HG02610 (cell line): ENCODE measurements at regions not wholly inside any gene's neighbourhood (a gene's known extent, or its start where the extent isn't known, plus 50 kb on each side); places are given as distances from the start of the nearest gene placed in this dataset.

Experiments
- ATAC-seq: cut with Tn5 transposase; IDR thresholded peaks from one replicate; pipeline ENCODE4 v1.9.1; 2021; ENCODE audit warnings: mild to moderate bottlenecking, moderate library complexity; ENCODE audit not compliant: unreplicated experiment

DNA sequence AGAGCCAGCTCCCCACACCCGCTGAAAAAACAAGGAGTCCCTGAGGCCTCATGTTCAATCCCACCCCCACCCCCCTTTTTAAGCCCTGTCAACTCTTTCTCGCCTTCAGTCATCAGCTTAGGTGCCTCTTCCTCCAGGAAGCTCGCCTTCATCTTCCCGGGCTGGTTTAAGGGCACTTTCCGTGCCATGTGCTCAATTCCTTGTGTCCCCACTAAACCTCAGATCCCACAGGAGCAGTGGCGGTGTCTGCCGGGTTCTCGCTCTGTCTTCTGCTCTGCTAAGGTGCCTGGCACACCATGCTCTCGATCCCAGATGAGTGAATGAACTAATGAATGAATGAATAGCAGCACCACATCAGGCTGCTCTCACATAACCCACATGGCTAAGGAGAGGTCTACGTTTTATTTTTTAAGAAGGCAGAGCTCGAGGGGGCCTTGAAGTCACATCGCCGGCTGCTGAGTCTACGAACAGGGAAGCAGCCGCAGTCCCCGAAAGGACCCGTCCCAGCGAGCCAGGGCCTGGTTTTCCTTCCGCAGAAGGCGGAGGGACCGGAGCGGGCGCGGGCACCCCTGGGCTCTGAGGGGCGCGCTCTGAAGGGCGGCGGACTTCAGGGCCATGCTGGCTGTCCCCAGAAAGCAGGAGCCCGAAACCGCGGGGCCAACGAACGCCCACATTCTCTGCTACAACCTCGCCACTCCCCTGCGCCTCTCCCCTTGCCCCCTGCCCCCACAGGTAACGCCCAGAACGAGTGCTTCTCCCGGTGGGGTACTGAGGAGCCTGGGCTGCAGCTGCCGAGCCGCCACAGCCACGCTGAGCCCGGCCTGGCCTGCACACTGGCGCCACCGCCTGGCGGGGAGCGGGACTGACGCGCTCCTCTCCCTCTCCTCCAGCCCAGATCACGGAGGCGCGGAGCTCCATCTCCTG, 73.4 kb upstream of the KCNMA1 start:
- peak; percentile 91 for ATAC-seq

- ATAC-seq = no peak
Observed at GRCh38 chr10:77710081-77710551, 72.5 kb upstream of the KCNMA1 start.

GRCh38 chr10:77707570-77707969, 70.0 kb upstream of the KCNMA1 start:
- ATAC-seq = no peak

DNA sequence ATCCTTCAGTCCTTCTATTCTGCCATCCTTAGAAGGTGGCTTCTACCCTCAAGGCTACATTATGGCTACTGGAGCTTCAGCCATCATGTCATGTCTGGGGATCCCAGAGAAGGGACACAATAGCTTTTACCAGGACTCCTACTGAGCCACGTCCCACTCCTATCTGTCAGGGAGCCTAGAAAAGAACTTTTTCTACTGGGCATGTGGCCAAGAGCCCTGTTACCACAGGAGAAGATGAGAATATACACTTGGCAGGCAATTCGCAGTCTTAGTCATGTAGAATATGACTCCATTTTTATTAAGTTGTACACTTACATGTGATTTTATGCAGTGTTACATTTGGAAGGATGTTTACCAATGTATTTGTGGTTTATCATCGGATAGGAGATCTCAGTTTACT, 64.6 kb upstream of the KCNMA1 start:
- no peak for ATAC-seq

- no peak for ATAC-seq
Observed at GRCh38 chr10:77700086-77700485, 62.5 kb upstream of the KCNMA1 start.

DNA sequence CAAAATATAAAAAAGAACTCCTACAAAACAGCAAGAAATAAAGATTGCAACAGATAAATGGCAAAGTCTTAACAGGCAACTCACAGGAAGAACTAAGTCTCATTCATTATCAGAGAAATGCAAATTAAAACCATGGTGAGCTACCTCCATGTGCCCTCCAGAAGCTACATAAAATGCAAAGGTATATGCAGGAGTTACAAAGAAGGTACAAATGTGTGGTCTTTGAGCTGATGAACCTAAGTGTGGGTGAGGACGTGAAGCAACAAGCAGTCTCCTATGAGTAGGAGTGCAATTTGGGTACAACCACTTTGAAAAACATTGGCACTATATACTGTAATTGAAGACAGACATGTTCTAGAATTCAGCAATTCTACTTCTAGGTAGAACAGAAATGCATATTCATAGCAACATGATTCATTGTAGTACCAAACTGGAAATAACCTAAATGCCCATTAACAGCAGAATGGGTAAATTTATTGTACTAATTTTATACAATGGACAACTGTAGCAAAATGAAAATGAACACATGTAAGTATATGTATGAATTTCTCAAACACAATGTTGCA, 61.6 kb upstream of the KCNMA1 start:
- peak; percentile 45 for ATAC-seq

DNA sequence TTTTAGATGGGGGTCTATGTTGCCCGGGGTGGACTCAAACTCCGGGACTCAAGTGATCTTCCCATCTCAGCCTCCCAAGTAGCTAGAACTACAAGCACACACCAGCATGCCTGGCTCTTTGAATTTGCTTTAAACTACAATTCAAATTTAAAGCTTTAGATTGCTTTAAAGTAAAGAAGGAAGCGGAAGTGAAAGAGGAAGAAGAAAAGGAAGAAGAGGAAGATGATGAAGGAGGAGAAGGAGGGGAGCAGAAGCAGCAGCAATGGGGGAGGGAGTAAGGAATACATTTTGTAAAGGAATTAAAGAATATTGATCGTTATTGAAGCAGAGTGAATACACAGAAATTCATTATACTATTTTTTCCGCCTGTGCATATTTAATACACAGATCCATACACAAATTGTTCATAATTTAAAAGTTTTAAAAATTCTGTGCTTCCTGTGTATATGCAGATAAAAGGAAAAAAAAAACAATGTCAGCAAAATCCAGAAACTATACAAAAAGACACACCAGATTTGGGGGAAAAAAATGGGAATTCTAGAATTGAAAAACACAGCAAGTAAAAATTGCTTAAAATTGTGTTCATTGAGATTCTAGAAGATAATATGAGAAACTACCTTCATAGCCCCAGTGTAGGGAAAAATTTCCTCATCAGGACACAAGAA, 60.8 kb upstream of the KCNMA1 start:
- ATAC-seq = no peak

- ATAC-seq = no peak
Observed at GRCh38 chr10:77696584-77696983, 59.0 kb upstream of the KCNMA1 start.

GRCh38 chr10:77695186-77695585, 57.6 kb upstream of the KCNMA1 start:
- ATAC-seq = no peak

GRCh38 chr10:77692782-77693181, 55.2 kb upstream of the KCNMA1 start:
- ATAC-seq = no peak

DNA sequence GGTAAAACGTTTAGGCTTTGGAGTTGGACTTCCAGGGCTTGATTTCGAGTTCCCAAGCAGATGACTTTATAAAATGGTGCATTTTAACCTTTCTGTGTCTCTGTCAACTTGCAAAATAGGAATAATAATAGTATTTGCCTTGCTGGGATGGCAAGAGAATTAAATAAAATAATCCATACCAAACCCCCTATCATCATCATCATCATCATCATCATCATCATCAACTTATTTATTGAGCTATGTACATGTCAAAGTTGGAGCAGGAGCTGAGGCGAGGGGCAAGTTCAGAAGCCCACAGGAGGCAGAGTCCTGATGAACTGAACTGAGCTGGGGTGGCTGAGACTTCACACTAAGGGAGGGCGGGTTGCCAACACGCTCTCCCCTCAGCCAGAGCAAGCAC, 51.7 kb upstream of the KCNMA1 start:
- no peak for ATAC-seq

GRCh38 chr10:77687621-77688020, 50.0 kb upstream of the KCNMA1 start:
- no peak for ATAC-seq
